Trophoblast cell (in vitro differentiated cells and primary cell): ENCODE measurements at regions not wholly inside any gene's neighbourhood (a gene's known extent, or its start where the extent isn't known, plus 50 kb on each side); places are given as distances from the start of the nearest gene placed in this dataset.
A peak's percentile ranks its signal among the peaks of the same experiment; 100 is the strongest.

Source experiments
- DNase-seq, 2 donors: peaks; one replicate each; pipeline ENCODE4 v3.0.0-alpha.2; 2016
- H2AFZ ChIP-seq: 2 replicates; pipeline ENCODE4 v1.6.1; 2013; ENCODE audit warnings: low read length, moderate library complexity, mild to moderate bottlenecking; ENCODE audit not compliant: insufficient read depth, poor library complexity
- H2AK5ac ChIP-seq: 2 replicates; pipeline ENCODE4 v1.6.1; 2013; ENCODE audit warnings: mild to moderate bottlenecking, low read length
- H2BK120ac ChIP-seq: 2 replicates; pipeline ENCODE4 v1.6.1; 2013; ENCODE audit warnings: low read length, mild to moderate bottlenecking, moderate library complexity; ENCODE audit not compliant: insufficient read depth, poor library complexity
- H2BK12ac ChIP-seq: 2 replicates; pipeline ENCODE4 v1.6.1; 2013; ENCODE audit warnings: mild to moderate bottlenecking, low read length, moderate library complexity
- H2BK5ac ChIP-seq: 2 replicates; pipeline ENCODE4 v1.6.1; 2013; ENCODE audit warnings: low read length, low read depth, moderate library complexity, mild to moderate bottlenecking; ENCODE audit not compliant: poor library complexity
- H3K14ac ChIP-seq: 2 replicates; pipeline ENCODE4 v1.6.1; 2013; ENCODE audit warnings: mild to moderate bottlenecking, low read length
- H3K18ac ChIP-seq: 2 replicates; pipeline ENCODE4 v1.6.1; 2013; ENCODE audit warnings: mild to moderate bottlenecking, low read length
- H3K23ac ChIP-seq: 2 replicates; pipeline ENCODE4 v1.6.1; 2013; ENCODE audit warnings: low read length
- H3K27ac ChIP-seq: 2 replicates; pipeline ENCODE4 v1.5.1; 2013; ENCODE audit warnings: low read depth, mild to moderate bottlenecking, inconsistent platforms, low read length, moderate library complexity
- H3K27me3 ChIP-seq: 2 replicates; pipeline ENCODE4 v1.6.1; 2013; ENCODE audit warnings: inconsistent platforms, mild to moderate bottlenecking, low read length, moderate library complexity; ENCODE audit not compliant: insufficient read depth
- H3K36me3 ChIP-seq, 2 experiments: 1 replicate in 1 of 2; 2 replicates in 1 of 2; pipeline ENCODE4 v1.6.1; 2013; ENCODE audit warnings: low read length in 2 of 2, mild to moderate bottlenecking in 2 of 2, moderate library complexity in 1 of 2; ENCODE audit not compliant: insufficient read depth in 2 of 2, control insufficient read depth in 1 of 2
- H3K4ac ChIP-seq: 2 replicates; pipeline ENCODE4 v1.6.1; 2013; ENCODE audit warnings: low read depth, mild to moderate bottlenecking, low read length, moderate library complexity
- H3K4me1 ChIP-seq, 2 experiments: 1 replicate in 1 of 2; 2 replicates in 1 of 2; pipeline ENCODE4 v1.6.1; 2013; ENCODE audit warnings: low read length in 2 of 2, mild to moderate bottlenecking in 2 of 2, moderate library complexity in 1 of 2; ENCODE audit not compliant: insufficient read depth in 2 of 2, control insufficient read depth in 1 of 2
- H3K4me2 ChIP-seq: 2 replicates; pipeline ENCODE4 v1.6.1; 2013; ENCODE audit warnings: inconsistent platforms, mild to moderate bottlenecking, low read length, moderate library complexity
- H3K4me3 ChIP-seq: 2 replicates; pipeline ENCODE4 v1.5.1; 2013; ENCODE audit warnings: mild to moderate bottlenecking, low read depth, low read length, inconsistent platforms
- H3K79me1 ChIP-seq: one replicate; pipeline ENCODE4 v1.6.1; 2013; ENCODE audit warnings: low read length
- H3K79me2 ChIP-seq: 2 replicates; pipeline ENCODE4 v1.6.1; 2013; ENCODE audit warnings: low read length, mild to moderate bottlenecking; ENCODE audit not compliant: control insufficient read depth, insufficient read depth, poor library complexity
- H3K9ac ChIP-seq: 2 replicates; pipeline ENCODE4 v1.6.1; 2013; ENCODE audit warnings: mild to moderate bottlenecking, low read length
- H3K9me3 ChIP-seq: 2 replicates; pipeline ENCODE4 v1.6.1; 2013; ENCODE audit warnings: low read depth, mild to moderate bottlenecking, control low read depth, inconsistent platforms, low read length; ENCODE audit not compliant: insufficient read depth
- H4K12ac ChIP-seq: 2 replicates; pipeline ENCODE4 v1.6.1; 2013; ENCODE audit warnings: low read depth, mild to moderate bottlenecking, low read length, moderate library complexity
- H4K8ac ChIP-seq: 2 replicates; pipeline ENCODE4 v1.6.1; 2013; ENCODE audit warnings: low read depth, mild to moderate bottlenecking, low read length, moderate library complexity
- H4K91ac ChIP-seq: one replicate; pipeline ENCODE4 v1.6.1; 2013; ENCODE audit warnings: low read depth, mild to moderate bottlenecking, low read length, moderate library complexity
- WGBS: extraction: QIAGEN DNeasy Blood & Tissue Kit; methylation state at CpG from one replicate; pipeline ENCODE4 v1.1.7; 2013; ENCODE audit warnings: missing lambda C conversion rate; ENCODE audit not compliant: insufficient read length, insufficient coverage; ENCODE audit errors: extremely low coverage; 5-methylcytosine and 5-hydroxymethylcytosine counted together

GRCh38 chr1:96473791-96474434 lies 247.7 kb upstream of the PTBP2 start:
- no peak overlapping the region for H3K18ac ChIP-seq
- H3K9me3 ChIP-seq: no peaks in the 10 kb centered on the region
- no peak overlapping the region for H3K23ac ChIP-seq
- no peak overlapping the region for H4K12ac ChIP-seq
- H2BK12ac ChIP-seq: no peak overlapping the region
- no peak overlapping the region for H4K8ac ChIP-seq
- H3K4me1 ChIP-seq: peaks cover 10 to 11% of the 10 kb centered on the region in 2 experiments
- H3K79me2 ChIP-seq: no peaks in the 10 kb centered on the region
- no peak overlapping the region for H3K9ac ChIP-seq
- peak overlapping the region; percentile 22 for H2BK5ac ChIP-seq
- H3K14ac ChIP-seq: no peak overlapping the region
- H2BK120ac ChIP-seq: no peak overlapping the region
- no CpG with 5 or more reads among the region's 9 CpGs for WGBS
- H2AFZ ChIP-seq: no peak overlapping the region
- H3K36me3 ChIP-seq: no peaks in the 10 kb centered on the region
- peak overlapping the region; percentile 9 for H4K91ac ChIP-seq
- no peak for DNase-seq
- no peak overlapping the region for H3K4me3 ChIP-seq
- H3K27me3 ChIP-seq: no peaks in the 10 kb centered on the region
- peaks cover 3% of the 10 kb centered on the region for H3K79me1 ChIP-seq
- no peak overlapping the region for H3K4ac ChIP-seq
- H2AK5ac ChIP-seq: no peak overlapping the region
- peak overlapping the region; percentile 49 for H3K27ac ChIP-seq
- peak overlapping the region; percentile 51 for H3K4me2 ChIP-seq

- Histone ChIP-seq H3K4me1 (peaks cover 10 to 11% of the 10 kb centered on the region in 2 experiments), H3K36me3 (no peaks in the 10 kb centered on the region), H2BK12ac (peak overlapping the region; percentile 3), H2AFZ (no peak overlapping the region), H3K27me3 (no peaks in the 10 kb centered on the region), H3K4ac (peak overlapping the region; percentile 41), H3K79me1 (peaks cover 3% of the 10 kb centered on the region), H3K79me2 (no peaks in the 10 kb centered on the region), H3K18ac (no peak overlapping the region), H3K4me3 (no peak overlapping the region), H4K8ac (no peak overlapping the region), H4K91ac (peak overlapping the region; percentile 4), H2BK120ac (peak overlapping the region; percentile 1), H2BK5ac (no peak overlapping the region), H4K12ac (no peak overlapping the region), H3K14ac (peak overlapping the region; percentile 1), H3K4me2 (no peak overlapping the region), H2AK5ac (peak overlapping the region; percentile 0), H3K9me3 (no peaks in the 10 kb centered on the region), H3K23ac (peak overlapping the region; percentile 86), H3K9ac (no peak overlapping the region), H3K27ac (no peak overlapping the region)
- no CpG with 5 or more reads among the region's 7 CpGs for WGBS
- no peak for DNase-seq
Measured at GRCh38 chr1:96474985-96475743, 246.4 kb upstream of the PTBP2 start.

GRCh38 chr1:96475903-96476302 lies 245.7 kb upstream of the PTBP2 start:
- no peak overlapping the region for H3K27ac ChIP-seq
- no peak overlapping the region for H3K4ac ChIP-seq
- H3K79me2 ChIP-seq: no peaks in the 10 kb centered on the region
- H2BK12ac ChIP-seq: no peak overlapping the region
- no peak overlapping the region for H4K12ac ChIP-seq
- H4K8ac ChIP-seq: no peak overlapping the region
- H4K91ac ChIP-seq: no peak overlapping the region
- no peaks in the 10 kb centered on the region for H3K9me3 ChIP-seq
- H3K36me3 ChIP-seq: no peaks in the 10 kb centered on the region
- H3K4me1 ChIP-seq: peaks cover 10 to 11% of the 10 kb centered on the region in 2 experiments
- no peak overlapping the region for H2AFZ ChIP-seq
- H2AK5ac ChIP-seq: no peak overlapping the region
- H3K4me2 ChIP-seq: no peak overlapping the region
- H3K14ac ChIP-seq: no peak overlapping the region
- no peak overlapping the region for H3K23ac ChIP-seq
- H3K79me1 ChIP-seq: peaks cover 3% of the 10 kb centered on the region
- no peak overlapping the region for H3K9ac ChIP-seq
- H3K27me3 ChIP-seq: no peaks in the 10 kb centered on the region
- no peak for DNase-seq
- H3K4me3 ChIP-seq: no peak overlapping the region
- no CpG with 5 or more reads among the region's 3 CpGs for WGBS
- no peak overlapping the region for H2BK5ac ChIP-seq
- H3K18ac ChIP-seq: no peak overlapping the region
- H2BK120ac ChIP-seq: no peak overlapping the region

- H3K27ac ChIP-seq: no peak overlapping the region
- DNase-seq: no peak
- H3K18ac ChIP-seq: no peak overlapping the region
- no peaks in the 10 kb centered on the region for H3K27me3 ChIP-seq
- H3K9me3 ChIP-seq: no peaks in the 10 kb centered on the region
- peaks cover 3% of the 10 kb centered on the region for H3K79me1 ChIP-seq
- no peak overlapping the region for H2BK12ac ChIP-seq
- no peak overlapping the region for H2AFZ ChIP-seq
- H3K4me3 ChIP-seq: no peak overlapping the region
- no peak overlapping the region for H2AK5ac ChIP-seq
- WGBS: no CpG with 5 or more reads among the region's 4 CpGs
- no peak overlapping the region for H4K8ac ChIP-seq
- no peak overlapping the region for H3K4ac ChIP-seq
- peaks cover 10 to 13% of the 10 kb centered on the region in 2 experiments for H3K4me1 ChIP-seq
- no peak overlapping the region for H3K4me2 ChIP-seq
- no peaks in the 10 kb centered on the region for H3K36me3 ChIP-seq
- no peak overlapping the region for H2BK5ac ChIP-seq
- H3K14ac ChIP-seq: no peak overlapping the region
- no peak overlapping the region for H3K9ac ChIP-seq
- no peak overlapping the region for H4K91ac ChIP-seq
- no peaks in the 10 kb centered on the region for H3K79me2 ChIP-seq
- no peak overlapping the region for H2BK120ac ChIP-seq
- H3K23ac ChIP-seq: no peak overlapping the region
- no peak overlapping the region for H4K12ac ChIP-seq
Measured at GRCh38 chr1:96478228-96478627, 243.4 kb upstream of the PTBP2 start.
